Panc1 (cell line): ENCODE measurements at regions not wholly inside any gene's neighbourhood (a gene's known extent, or its start where the extent isn't known, plus 50 kb on each side); places are given as distances from the start of the nearest gene placed in this dataset.
"Not testable (repeated sequence)": the region's sequence is repeated elsewhere in the genome, so short reads cannot be mapped to it uniquely, and the experiment has no call there.

ENCODE experiments used
- ATAC-seq: fragments of 200-7000 bp; cut with Tn5 transposase; 2 replicates; pipeline ENCODE4 v1.9.1; 2020; ENCODE audit warnings: mild to moderate bottlenecking, moderate library complexity
- BruUV-seq: library from RNA; stranded (reverse); fragments of 400-500 nt; replicated peaks from 2 replicates; lab custom pipeline; 2021; lab: Mats Ljungman, UMichigan
- CTCF ChIA-PET: fragments of 300-600 bp; sonication (Branson Sonifier 250); formaldehyde crosslinking; loops from one replicate; lab custom pipeline; 2022; ENCODE audit warnings: antibody characterized with exemption; lab: Charles Lee
- POLR2A ChIA-PET: fragments of 300-600 bp; sonication (Branson Sonifier 250); formaldehyde crosslinking; loops from one replicate; lab custom pipeline; 2022; ENCODE audit warnings: antibody characterized with exemption; lab: Charles Lee
- DNase-seq: peaks from one replicate; pipeline ENCODE4 v3.0.0-alpha.2; 2010; ENCODE audit warnings: low read depth, low spot score
- H3K27ac ChIP-seq: 2 replicates; pipeline ENCODE4 v1.5.1; 2011; ENCODE audit warnings: mild to moderate bottlenecking, low read length, inconsistent platforms
- H3K27me3 ChIP-seq: fragments of 200-500 bp; sonication (Bioruptor generic); 2 replicates; pipeline ENCODE4 v1.6.0; 2014; ENCODE audit warnings: low read length, inconsistent platforms; ENCODE audit not compliant: control insufficient read depth, insufficient read depth
- H3K36me3 ChIP-seq: fragments of 200-500 bp; sonication (Bioruptor generic); 2 replicates; pipeline ENCODE4 v1.5.1; 2014; ENCODE audit warnings: inconsistent platforms, mild to moderate bottlenecking, low read length, moderate library complexity; ENCODE audit not compliant: control insufficient read depth, insufficient read depth
- H3K4me1 ChIP-seq: 2 replicates; pipeline ENCODE4 v1.5.1; 2011; ENCODE audit warnings: inconsistent platforms, mild to moderate bottlenecking, low read length, moderate library complexity; ENCODE audit not compliant: control insufficient read depth, insufficient read depth
- H3K4me3 ChIP-seq, 2 experiments: 2 replicates each; pipeline ENCODE4 v1.5.1; 2011 to 2012; ENCODE audit warnings: low read depth in 2 of 2, low read length in 2 of 2, mild to moderate bottlenecking in 2 of 2, inconsistent platforms in 1 of 2, moderate library complexity in 1 of 2
- H3K9me3 ChIP-seq: fragments of 200-500 bp; sonication (Bioruptor generic); 2 replicates; pipeline ENCODE4 v1.5.1; 2014; ENCODE audit warnings: low read depth, mild to moderate bottlenecking, inconsistent platforms, low read length, moderate library complexity; ENCODE audit not compliant: control insufficient read depth, insufficient read depth
- in situ Hi-C: cut with HindIII; loops from 2 replicates; pipeline ENCODE4 v1.10.0; 2016; ENCODE audit warnings: low sequenced_read_pairs, low pct_unique_long_range_greater_than_20kb
- intact Hi-C: fragments of 100-400 bp; cut with micrococcal nuclease; formaldehyde crosslinking; loops from one replicate; pipeline ENCODE4 v1.10.0; 2022; ENCODE audit not compliant: unreplicated experiment

DNA sequence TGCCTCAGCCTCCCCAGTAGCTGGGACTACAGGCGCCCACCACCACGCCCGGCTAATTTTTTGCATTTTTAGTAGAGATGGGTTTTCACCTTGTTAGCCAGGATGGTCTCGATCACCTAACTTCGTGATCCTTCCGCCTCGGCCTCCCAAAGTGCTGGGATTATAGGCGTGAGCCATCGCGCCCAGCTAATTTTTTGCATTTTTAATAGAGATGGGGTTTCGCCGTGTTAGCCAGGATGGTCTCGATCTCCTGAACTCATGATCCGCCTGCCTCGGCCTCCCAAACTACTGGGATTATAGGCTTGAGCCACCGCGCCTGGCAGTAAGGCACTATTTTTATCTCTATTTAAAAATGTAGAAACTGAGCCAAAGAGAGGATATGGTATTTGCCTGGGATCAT, 1660.2 kb downstream of the SPATA31A7 start:
- H3K4me3 ChIP-seq, CTCF ChIA-PET, ATAC-seq, intact Hi-C loops, H3K9me3 ChIP-seq, H3K4me1 ChIP-seq, POLR2A ChIA-PET, in situ Hi-C loops, H3K36me3 ChIP-seq, H3K27me3 ChIP-seq, DNase-seq, H3K27ac ChIP-seq, BruUV-seq: not testable (repeated sequence)

DNA sequence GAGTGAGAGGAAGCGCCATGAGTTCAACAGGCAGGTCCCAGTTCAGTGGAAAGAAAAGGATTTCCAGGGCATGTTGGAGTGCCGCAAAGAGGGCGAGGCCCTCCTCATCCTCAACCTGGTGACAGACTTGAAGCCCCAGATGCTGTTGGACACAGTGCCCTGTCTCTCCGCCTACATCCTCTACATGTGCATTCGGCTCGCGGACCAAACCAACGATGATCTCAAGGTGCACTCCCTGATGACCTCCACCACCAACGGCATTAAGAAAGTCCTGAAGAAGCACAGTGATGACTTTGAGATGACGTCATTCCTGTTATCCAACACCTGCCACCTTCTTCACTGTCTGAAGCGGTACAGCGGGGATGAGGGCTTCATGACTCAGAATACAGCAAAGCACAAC, 1667.4 kb downstream of the SPATA31A7 start:
- H3K9me3 ChIP-seq, in situ Hi-C loops, POLR2A ChIA-PET, DNase-seq, H3K4me1 ChIP-seq, BruUV-seq, H3K36me3 ChIP-seq, intact Hi-C loops, CTCF ChIA-PET, H3K4me3 ChIP-seq, ATAC-seq, H3K27me3 ChIP-seq, H3K27ac ChIP-seq: not testable (repeated sequence)

DNA sequence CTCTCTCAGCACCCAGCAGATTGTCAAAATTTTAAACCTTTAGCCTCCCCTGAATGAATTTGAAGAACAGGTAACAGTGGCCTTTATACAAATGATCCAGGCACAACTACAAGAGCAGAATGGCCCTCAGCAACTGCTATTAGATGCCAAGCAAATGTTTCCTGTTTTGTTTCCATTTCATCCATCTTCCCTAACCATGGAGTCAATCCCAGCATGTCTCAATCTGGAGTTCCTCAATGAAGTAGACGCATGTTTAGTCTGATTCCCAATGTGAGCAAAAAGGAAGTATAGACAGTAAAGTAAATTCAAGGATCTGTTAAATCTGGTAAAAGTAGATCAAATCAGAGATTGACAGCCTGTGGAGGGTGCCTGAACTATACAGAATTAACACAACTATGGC, 1668.4 kb downstream of the SPATA31A7 start:
- DNase-seq, H3K4me1 ChIP-seq, in situ Hi-C loops, ATAC-seq, BruUV-seq, CTCF ChIA-PET, H3K9me3 ChIP-seq, H3K27me3 ChIP-seq, H3K4me3 ChIP-seq, POLR2A ChIA-PET, H3K27ac ChIP-seq, intact Hi-C loops, H3K36me3 ChIP-seq: not testable (repeated sequence)

DNA sequence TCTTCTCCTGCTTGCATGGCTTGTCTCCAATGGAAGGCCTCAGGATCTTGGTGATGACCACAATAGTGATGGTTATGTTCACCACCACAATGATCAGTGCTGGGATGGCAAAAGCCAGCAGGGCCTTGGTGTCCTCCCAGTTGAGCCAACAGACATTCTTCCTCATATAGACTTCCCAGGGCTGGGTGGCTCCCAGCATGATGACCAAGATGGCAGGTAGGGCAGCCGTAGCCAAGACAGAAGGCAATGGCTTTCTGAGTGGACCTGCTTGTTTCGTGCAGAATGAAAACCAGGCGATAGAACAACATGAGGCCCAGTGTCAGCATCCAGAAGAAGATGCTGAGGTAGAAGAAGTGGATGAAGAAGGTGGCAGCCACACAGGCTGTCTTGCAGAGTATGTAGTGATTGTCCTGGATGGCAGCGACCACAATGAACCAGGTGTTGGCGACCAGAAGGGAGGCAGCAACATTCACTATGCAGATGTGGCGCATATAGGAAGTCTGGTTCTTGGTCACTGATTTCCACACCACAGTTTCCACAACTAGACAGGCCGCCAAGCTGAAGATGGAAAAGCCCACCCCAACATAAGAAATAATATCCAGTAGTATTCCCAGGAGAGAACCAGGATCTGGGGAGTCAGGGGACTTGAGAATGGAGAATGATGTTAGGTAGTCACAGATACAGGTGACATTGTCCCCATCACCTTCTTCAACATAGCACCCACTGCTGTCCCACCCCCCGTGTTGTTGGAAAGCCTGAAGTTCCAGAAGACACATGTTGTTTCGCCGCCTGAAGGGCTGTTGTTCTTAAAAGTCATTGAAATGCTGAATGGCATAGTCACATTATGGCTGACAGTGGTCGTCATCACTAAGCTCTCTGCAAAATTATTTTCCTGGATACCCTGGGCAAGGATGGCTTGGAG, 1671.4 kb downstream of the SPATA31A7 start:
- H3K4me1 ChIP-seq, H3K27ac ChIP-seq, H3K27me3 ChIP-seq, intact Hi-C loops, H3K4me3 ChIP-seq, H3K36me3 ChIP-seq, POLR2A ChIA-PET, DNase-seq, H3K9me3 ChIP-seq, CTCF ChIA-PET, BruUV-seq, ATAC-seq, in situ Hi-C loops: not testable (repeated sequence)

DNA sequence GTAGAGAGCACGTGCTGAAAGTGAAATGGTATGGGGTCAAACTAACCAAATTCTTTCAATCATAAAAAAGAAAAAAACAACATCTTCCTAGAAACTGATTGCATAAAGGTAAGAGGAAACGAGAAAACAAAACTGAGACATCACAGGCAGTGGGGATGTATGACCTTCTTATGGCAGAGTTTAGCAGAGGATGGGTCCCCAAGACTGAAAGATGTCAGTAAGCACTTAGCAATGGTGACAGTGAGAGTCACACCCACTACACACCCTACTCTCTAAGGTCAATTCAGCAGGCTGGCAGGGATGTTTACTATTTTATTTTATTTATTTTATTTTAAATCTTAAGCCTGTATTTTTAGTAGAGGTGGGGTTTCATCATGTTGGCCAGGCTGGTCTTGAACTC, 1672.3 kb downstream of the SPATA31A7 start:
- in situ Hi-C loops, BruUV-seq, H3K4me1 ChIP-seq, ATAC-seq, DNase-seq, H3K9me3 ChIP-seq, intact Hi-C loops, H3K4me3 ChIP-seq, H3K27me3 ChIP-seq, H3K27ac ChIP-seq, CTCF ChIA-PET, H3K36me3 ChIP-seq, POLR2A ChIA-PET: not testable (repeated sequence)

DNA sequence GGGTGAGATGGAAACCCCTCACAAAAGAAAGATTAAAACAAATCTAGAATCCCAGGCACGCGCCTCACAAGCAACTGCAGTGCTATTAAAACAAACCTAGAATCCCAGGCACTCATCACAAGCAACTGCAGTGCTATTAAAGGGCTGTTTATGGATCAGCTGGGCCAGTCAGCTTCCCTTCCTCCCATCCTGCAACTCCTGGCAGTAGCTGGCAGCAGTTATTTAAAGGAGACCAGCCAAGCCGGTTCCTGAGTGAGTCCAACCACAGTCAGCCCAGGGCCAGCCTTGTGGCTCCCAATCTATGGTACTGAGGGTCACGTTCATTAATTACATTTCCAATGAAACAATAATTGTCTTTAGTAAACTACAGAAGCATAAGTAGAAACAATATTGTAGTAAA, 1673.5 kb downstream of the SPATA31A7 start:
- H3K4me3 ChIP-seq, H3K27me3 ChIP-seq, H3K9me3 ChIP-seq, DNase-seq, H3K4me1 ChIP-seq, CTCF ChIA-PET, in situ Hi-C loops, H3K36me3 ChIP-seq, H3K27ac ChIP-seq, POLR2A ChIA-PET, BruUV-seq, ATAC-seq, intact Hi-C loops: not testable (repeated sequence)

DNA sequence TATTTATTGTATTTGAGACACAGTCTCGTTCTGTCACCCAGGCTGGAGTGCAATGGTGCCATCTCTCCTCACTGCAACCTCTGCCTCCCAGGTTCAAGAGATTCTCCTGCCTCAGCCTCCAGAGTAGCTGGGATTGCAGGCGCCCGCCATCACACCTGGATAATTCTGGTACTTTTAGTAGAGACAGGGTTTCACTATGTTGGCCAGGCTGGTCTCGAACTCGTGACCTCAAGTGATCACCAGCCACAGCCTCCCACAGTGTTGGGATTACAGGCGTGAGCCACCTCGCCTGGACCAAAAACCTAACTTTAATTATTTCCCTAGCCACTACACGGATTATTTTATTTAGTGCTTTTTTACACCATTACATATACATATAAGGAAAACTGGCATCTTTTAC, 1674.0 kb downstream of the SPATA31A7 start:
- H3K4me1 ChIP-seq, CTCF ChIA-PET, BruUV-seq, intact Hi-C loops, H3K9me3 ChIP-seq, POLR2A ChIA-PET, ATAC-seq, H3K36me3 ChIP-seq, in situ Hi-C loops, H3K27me3 ChIP-seq, DNase-seq, H3K4me3 ChIP-seq, H3K27ac ChIP-seq: not testable (repeated sequence)
